ENCODE measurements at regions not wholly inside any gene's neighbourhood (a gene's known extent, or its start where the extent isn't known, plus 50 kb on each side); places are given as distances from the start of the nearest gene placed in this dataset.

GRCh38 chr7:12508554-12508953, 62.0 kb upstream of the SCIN start:
- DNase-seq = no peak
- no peak overlapping the region for H3K27ac ChIP-seq
- intact Hi-C loops (cut with DNase I) = no loop called here
- TF ChIP-seq CTCF (IDR thresholded peaks at IDR 0.05) (no peak), POLR2A (IDR thresholded peaks at IDR 0.05) (no peak)
- no peaks in the 10 kb centered on the region for H3K36me3 ChIP-seq (replicated peaks in 1 of 2)
- H3K27me3 ChIP-seq = no peaks in the 10 kb centered on the region
- no peak overlapping the region for H3K4me3 ChIP-seq
- WGBS, 4 donors = 82 to 93% (median 91%) methylated on average over 1 to 2 of the region's 2 CpGs
- no peaks in the 10 kb centered on the region for H3K4me1 ChIP-seq (replicated peaks in 1 of 2)
- H3K9me3 ChIP-seq (replicated peaks in 1 of 3) = no peaks in the 10 kb centered on the region

GRCh38 chr7:12517451-12517850, 53.1 kb upstream of the SCIN start:
- intact Hi-C loops (cut with DNase I) = no loop called here
- no peak overlapping the region for H3K27ac ChIP-seq
- H3K27me3 ChIP-seq = peaks cover 4% of the 10 kb centered on the region
- no peaks in the 10 kb centered on the region for H3K36me3 ChIP-seq (replicated peaks in 1 of 2)
- H3K4me3 ChIP-seq = no peak overlapping the region
- no peaks in the 10 kb centered on the region for H3K9me3 ChIP-seq (replicated peaks in 1 of 3)
- no peak for TF ChIP-seq POLR2A (IDR thresholded peaks at IDR 0.05)
- no peak for TF ChIP-seq CTCF (IDR thresholded peaks at IDR 0.05)
- no peak for DNase-seq
- H3K4me1 ChIP-seq (replicated peaks in 1 of 2) = no peaks in the 10 kb centered on the region

- H3K36me3 ChIP-seq (replicated peaks in 1 of 2) = no peaks in the 10 kb centered on the region
- no peaks in the 10 kb centered on the region for H3K4me1 ChIP-seq (replicated peaks in 1 of 2)
- no peaks in the 10 kb centered on the region for H3K9me3 ChIP-seq (replicated peaks in 1 of 3)
- 65 to 87% (median 84%) methylated on average over 2 of the region's 2 CpGs for WGBS, 4 donors
- intact Hi-C loops (cut with DNase I) = no loop called here
- no peak overlapping the region for H3K4me3 ChIP-seq
- TF ChIP-seq POLR2A (IDR thresholded peaks at IDR 0.05) = no peak
- TF ChIP-seq CTCF (IDR thresholded peaks at IDR 0.05) = no peak
- no peak for DNase-seq
- peaks cover 11% of the 10 kb centered on the region for H3K27me3 ChIP-seq
- H3K27ac ChIP-seq = no peak overlapping the region
Measured at GRCh38 chr7:12518920-12519681, 51.4 kb upstream of the SCIN start.

- no peak for TF ChIP-seq POLR2A (IDR thresholded peaks at IDR 0.05)
- TF ChIP-seq CTCF (IDR thresholded peaks at IDR 0.05) = no peak
- Histone ChIP-seq H3K9me3 (replicated peaks in 1 of 3) (no peaks in the 10 kb centered on the region), H3K36me3 (replicated peaks in 1 of 2) (no peaks in the 10 kb centered on the region), H3K27me3 (peaks cover 11% of the 10 kb centered on the region), H3K4me3 (no peak overlapping the region), H3K27ac (no peak overlapping the region), H3K4me1 (replicated peaks in 1 of 2) (no peaks in the 10 kb centered on the region)
- DNase-seq = no peak
- 0 to 100% (median 37%) methylated on average over 1 of the region's 1 CpG; no CpG with 5 or more reads in 1 of the 4 donors for WGBS, 4 donors
- intact Hi-C loops (cut with DNase I) = loop anchor here in 1 of 2 donors (5.0 kb wide), 1 partner anchor 743 kb away; no protein-coding TSS in a partner anchor
Measured at GRCh38 chr7:12519682-12520009, 50.9 kb upstream of the SCIN start.

Data from adrenal gland (tissue), 9 donors.